ENCODE measurements at regions not wholly inside any gene's neighbourhood (a gene's known extent, or its start where the extent isn't known, plus 50 kb on each side); places are given as distances from the start of the nearest gene placed in this dataset.

DNA sequence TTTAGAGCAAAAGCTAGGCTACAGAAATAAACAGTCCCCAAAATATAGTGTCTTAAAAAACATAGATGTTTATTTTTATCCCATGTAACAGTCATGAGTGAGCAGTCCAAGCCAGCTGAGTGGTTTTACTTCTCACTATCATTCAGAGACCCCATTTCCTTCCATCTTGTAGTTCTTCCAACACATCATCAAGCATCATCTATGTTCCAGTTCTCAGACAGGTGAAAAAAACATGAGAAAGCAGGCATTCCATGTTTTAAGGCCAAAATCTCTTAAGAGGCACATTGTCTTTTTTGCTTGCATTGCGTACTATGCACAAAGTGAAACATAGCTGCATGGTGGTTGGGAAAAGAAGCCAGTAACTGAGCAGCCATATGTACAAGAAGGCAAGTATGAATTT lies 128.6 kb downstream of the ATOH1 start:
- in situ Hi-C loops (cut with MboI), result no loop called here
- H3K9me3 ChIP-seq (replicated peaks; ENCODE audit: control insufficient read depth, insufficient read depth, low read length), result no peaks in the 10 kb centered on the region
- SMC1A ChIA-PET (ENCODE audit: uncharacterized antibody, unreplicated experiment), result no interaction called here
- no peak overlapping the region for H3K27ac ChIP-seq (ENCODE audit: control insufficient read depth, insufficient read depth)
- no peaks in the 10 kb centered on the region for H3K27me3 ChIP-seq (replicated peaks in 1 of 2; ENCODE audit: control insufficient read depth in 2 of 2, insufficient read depth in 2 of 2, low read length in 1 of 2)
- FAIRE-seq, result no peak
- WGBS (ENCODE audit: insufficient coverage, insufficient replicate concordance, low lambda C conversion rate, missing lambda C conversion rate), result 64% methylated on average over 1 of the region's 1 CpG
- no peaks in the 10 kb centered on the region for H3K79me2 ChIP-seq (ENCODE audit: control insufficient read depth, insufficient read depth, low read length)
- no peak for ATAC-seq
- TF ChIP-seq HDAC6 (IDR thresholded peaks at IDR 0.05; ENCODE audit: unreplicated experiment) (no peak), SREBF2 (IDR thresholded peaks at IDR 0.05; ENCODE audit: low read length) (no peak), EZH2 (IDR thresholded peaks at IDR 0.05; ENCODE audit: borderline replicate concordance, control insufficient read depth, low read depth, low read length) (no peak), ETV6 (conservative IDR thresholded peaks at IDR 0.05 in 1 of 2, IDR thresholded peaks at IDR 0.05 in 1 of 2; ENCODE audit: borderline replicate concordance in 1 of 2, low read depth in 1 of 2) (no peak), BHLHE40 (IDR thresholded peaks at IDR 0.05; ENCODE audit: borderline replicate concordance in 1 of 2, low read depth in 2 of 2, low read length in 1 of 2) (no peak), JUND (IDR thresholded peaks at IDR 0.05; ENCODE audit: low read depth, low read length) (no peak)
- TF ChIP-seq, protein P1, sequence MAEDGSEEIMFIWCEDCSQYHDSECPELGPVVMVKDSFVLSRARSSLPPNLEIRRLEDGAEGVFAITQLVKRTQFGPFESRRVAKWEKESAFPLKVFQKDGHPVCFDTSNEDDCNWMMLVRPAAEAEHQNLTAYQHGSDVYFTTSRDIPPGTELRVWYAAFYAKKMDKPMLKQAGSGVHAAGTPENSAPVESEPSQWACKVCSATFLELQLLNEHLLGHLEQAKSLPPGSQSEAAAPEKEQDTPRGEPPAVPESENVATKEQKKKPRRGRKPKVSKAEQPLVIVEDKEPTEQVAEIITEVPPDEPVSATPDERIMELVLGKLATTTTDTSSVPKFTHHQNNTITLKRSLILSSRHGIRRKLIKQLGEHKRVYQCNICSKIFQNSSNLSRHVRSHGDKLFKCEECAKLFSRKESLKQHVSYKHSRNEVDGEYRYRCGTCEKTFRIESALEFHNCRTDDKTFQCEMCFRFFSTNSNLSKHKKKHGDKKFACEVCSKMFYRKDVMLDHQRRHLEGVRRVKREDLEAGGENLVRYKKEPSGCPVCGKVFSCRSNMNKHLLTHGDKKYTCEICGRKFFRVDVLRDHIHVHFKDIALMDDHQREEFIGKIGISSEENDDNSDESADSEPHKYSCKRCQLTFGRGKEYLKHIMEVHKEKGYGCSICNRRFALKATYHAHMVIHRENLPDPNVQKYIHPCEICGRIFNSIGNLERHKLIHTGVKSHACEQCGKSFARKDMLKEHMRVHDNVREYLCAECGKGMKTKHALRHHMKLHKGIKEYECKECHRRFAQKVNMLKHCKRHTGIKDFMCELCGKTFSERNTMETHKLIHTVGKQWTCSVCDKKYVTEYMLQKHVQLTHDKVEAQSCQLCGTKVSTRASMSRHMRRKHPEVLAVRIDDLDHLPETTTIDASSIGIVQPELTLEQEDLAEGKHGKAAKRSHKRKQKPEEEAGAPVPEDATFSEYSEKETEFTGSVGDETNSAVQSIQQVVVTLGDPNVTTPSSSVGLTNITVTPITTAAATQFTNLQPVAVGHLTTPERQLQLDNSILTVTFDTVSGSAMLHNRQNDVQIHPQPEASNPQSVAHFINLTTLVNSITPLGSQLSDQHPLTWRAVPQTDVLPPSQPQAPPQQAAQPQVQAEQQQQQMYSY (CRISPR knock-in tag; IDR thresholded peaks at IDR 0.05), result no peak
- H3K4me2 ChIP-seq (ENCODE audit: control insufficient read depth, insufficient read depth), result no peak overlapping the region
- no TSS peak for BruUV-seq (replicated peaks)
- no peak overlapping the region for H3K9ac ChIP-seq (ENCODE audit: control insufficient read depth, insufficient read depth, low read length)
- no peaks in the 10 kb centered on the region for H4K20me1 ChIP-seq (ENCODE audit: control insufficient read depth, insufficient read depth)
- CTCF ChIA-PET, result no interaction called here
- no peak overlapping the region for H2AFZ ChIP-seq (ENCODE audit: control insufficient read depth, low read depth, low read length)
- no peak overlapping the region for H3K4me3 ChIP-seq
- intact Hi-C loops (cut with micrococcal nuclease; ENCODE audit: unreplicated experiment), result no loop called here
- DNase-seq (ENCODE audit: low read depth, low spot score), result no peak
- no peaks in the 10 kb centered on the region for H3K36me3 ChIP-seq (ENCODE audit: control insufficient read depth in 2 of 2, insufficient read depth in 2 of 2, low read length in 1 of 2)
- RAD21 ChIA-PET (ENCODE audit: unreplicated experiment), result no interaction called here
- POLR2A ChIA-PET, result no interaction called here
- H3K4me1 ChIP-seq (ENCODE audit: control insufficient read depth, insufficient read depth, low read length), result no peaks in the 10 kb centered on the region

Measured in GM12878 (cell line).